ENCODE measurements at regions not wholly inside any gene's neighbourhood (a gene's known extent, or its start where the extent isn't known, plus 50 kb on each side); places are given as distances from the start of the nearest gene placed in this dataset.

GRCh38 chr6:22117631-22118030 lies 179.2 kb downstream of the PRL start:
- TF ChIP-seq CTCF (IDR thresholded peaks at IDR 0.05) (no peak), POLR2A (IDR thresholded peaks at IDR 0.05) (no peak)
